ENCODE measurements at regions not wholly inside any gene's neighbourhood (a gene's known extent, or its start where the extent isn't known, plus 50 kb on each side); places are given as distances from the start of the nearest gene placed in this dataset.
"Not testable (repeated sequence)": the region's sequence is repeated elsewhere in the genome, so short reads cannot be mapped to it uniquely, and the experiment has no call there.

DNA sequence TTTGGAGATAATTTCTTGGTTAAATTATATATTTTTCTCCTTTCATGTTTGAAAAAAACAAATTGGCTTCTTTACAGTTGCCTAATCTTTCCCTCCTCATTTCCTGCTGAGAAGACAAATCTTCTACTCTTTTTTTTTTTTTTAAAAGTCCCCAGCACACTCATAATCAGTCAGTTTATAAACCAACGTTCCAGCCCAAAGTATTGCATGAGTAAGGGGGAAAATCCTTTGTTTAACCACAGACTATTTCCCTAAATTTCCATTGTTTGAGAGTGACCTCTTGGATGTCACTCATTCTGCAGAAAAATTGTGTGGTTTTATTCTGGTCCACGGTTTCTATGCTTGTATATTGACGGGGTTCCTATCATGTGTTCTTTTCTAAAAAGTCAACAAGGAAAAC, 55.1 kb upstream of the TLR4 start:
- DNase-seq = peak; percentile 61 to 92 (median 82)

DNA sequence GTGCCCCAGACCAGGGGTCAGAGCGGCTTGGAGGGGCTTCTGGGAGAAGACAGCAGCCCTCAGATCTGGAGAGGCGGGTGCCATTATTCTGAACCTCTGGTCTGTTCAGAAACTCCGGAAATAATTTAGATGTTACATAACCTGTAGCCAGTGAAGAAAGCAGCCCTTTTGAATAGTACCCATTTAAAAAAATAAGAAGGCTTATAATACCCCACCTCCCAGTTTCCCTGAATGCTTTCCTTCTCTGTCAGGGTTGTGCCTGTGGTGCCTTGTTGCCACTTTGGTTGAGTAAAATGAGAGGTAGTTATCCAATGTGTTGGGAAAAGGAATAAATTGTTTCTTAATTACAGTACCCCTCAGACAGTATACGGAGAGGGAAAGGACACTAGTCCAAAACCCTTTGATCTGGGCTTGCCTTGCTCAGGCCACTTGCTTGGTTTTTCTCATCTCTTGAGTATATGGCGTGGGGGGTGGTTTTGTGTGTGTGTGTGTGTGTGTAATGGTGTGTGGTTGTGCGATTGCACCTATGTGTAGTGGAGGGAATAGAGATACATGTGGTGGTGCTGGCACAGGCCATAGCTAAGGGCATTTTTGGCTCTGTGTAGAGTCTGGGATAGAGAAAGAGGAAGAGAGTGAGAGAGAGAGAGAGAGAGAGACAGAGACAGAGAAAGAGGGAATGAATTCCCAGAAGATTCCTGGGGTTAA, 59.1 kb upstream of the TLR4 start:
- no peak for DNase-seq

DNA sequence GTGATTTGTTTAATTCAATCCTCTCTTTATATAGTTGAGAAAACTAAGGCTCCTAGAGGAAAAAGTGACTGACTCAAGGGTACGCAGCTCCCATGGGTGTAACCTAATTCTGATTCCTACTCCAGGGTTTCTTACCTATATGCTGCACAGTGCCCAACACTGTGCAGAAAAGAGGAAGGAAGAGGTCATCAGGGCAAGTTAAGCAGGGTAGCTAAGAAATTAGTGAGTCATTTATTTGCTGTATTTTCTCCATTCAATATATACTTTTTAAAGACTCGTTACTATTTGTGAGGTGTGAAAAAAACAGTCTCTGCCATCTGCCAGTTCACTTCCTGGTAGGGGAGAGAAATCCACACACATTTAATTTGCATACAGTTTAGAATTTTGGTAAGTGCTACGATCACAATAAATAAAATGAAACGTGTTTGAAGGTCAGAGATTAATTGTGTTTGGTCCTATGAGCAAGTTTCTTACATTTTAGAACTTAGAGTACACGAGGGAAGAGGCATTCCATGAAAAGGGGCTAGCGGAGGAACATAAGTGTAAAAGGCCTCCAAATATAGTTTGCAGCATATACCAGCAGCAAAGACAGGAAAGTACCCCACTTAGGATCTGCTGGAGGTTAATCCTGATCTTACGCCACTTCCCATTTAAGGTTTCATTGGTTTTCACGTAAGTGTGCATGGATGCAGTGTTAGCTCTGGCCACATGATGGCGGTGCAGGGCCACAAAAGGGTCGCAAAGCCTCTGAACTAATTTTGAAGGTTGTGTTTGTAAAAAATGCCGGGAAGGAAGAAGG, 59.9 kb upstream of the TLR4 start:
- peak; percentile 88 to 93 (median 90) for DNase-seq

DNA sequence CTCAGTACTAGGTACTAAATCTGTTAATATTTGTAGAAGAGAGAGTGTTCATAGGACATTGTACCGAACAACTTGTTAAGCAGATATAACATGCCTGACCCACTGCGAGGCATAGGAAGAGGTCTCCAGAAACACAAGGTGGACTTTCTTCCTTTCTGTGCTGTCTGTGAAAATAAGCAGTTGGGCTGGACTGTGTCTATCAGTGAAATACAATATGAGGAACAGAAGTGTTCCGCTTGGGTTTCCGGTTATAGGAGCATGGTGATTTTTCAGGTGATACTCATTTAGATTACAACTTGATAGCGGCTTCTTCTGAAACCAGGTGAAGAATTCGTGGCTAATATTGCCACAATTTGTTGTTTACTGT, 60.9 kb upstream of the TLR4 start:
- DNase-seq = no peak

DNA sequence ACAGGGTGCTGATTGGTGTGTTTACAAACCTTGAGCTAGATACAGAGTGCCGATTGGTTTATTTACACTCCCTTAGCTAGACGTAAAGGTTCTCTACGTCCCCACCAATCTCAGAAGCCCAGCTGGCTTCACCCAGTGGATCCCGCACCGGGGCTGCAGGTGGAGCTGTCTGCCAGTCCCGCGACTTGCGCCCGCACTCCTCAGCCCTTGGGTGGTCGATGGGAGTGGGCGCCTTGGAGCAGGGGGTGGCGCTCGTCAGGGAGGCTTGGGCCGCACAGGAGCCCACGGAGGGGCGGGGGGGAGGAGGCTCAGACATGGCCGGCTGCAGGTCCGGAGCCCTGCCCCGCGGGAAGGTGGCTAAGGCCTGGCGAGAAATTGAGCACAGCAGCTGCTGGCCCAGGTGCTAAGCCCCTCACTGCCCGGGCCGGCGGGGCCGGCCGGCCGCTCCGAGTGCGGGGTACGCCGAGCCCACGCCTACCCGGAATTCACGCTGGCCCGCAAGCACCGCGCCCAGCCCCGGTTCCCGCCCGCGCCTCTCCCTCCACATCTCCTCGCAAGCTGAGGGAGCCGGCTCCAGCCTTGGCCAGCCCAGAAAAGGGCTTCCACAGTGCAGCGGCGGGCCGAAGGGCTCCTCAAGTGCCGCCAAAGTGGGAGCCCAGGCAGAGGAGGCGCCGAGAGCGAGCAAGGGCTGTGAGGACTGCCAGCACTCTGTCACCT, 61.5 kb upstream of the TLR4 start:
- not testable (repeated sequence) for DNase-seq

DNA sequence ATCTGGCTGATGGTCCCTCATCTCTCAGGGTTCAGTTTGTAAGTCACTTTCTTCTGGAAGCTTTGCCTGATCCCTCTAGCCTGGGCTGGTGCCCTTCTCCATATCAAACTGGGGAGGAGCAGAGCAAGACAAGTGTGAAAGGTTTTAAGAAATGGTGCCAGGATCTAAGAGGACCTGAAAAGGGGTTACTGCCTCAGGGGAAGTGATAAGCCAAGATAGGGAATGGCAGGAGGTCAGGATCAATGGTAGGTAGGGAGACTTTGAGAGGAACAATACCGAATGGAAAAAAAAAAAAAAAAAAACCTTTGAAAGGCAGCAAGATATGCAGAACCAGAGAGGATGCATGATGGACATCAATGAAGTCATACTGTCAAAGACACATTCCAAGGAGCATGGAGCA, 67.5 kb upstream of the TLR4 start:
- DNase-seq = no peak

DNA sequence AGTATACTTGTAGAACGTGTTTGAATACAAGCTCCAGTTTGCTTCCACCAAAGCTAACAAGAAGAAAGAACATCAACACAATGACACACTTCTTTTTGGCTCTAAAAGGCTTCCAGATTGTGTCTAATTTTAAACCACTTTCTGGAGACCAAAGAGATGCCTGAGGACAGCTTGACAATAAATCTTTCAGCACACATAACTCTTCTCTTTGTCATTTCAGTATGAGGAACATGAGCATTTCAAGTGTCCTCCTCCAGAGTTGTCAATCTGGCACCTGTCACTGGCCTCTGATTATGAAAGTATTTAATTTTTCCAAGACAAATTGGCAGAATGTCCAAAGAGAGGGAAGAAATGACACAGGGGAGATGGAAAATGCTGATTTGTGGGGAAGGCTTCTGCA, 79.0 kb upstream of the TLR4 start:
- no peak for DNase-seq

DNA sequence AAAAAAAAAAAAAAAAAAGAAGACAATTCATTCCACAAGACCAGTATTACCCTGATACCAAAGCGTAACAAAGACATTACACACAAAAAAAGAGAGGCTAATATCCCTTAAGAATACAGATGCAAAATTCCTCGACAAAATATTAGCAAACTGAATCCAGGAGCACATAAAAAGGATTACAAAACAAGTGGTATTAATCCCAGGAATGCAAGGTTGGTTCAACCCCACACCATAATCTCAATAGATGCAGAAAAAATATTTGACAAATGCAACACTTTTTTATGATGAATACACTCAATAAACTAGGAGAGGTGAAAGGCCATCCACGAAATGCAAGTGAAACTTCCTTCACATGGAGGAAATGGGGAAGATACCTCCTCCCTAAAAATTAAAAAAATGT, 80.1 kb upstream of the TLR4 start:
- no peak for DNase-seq

DNA sequence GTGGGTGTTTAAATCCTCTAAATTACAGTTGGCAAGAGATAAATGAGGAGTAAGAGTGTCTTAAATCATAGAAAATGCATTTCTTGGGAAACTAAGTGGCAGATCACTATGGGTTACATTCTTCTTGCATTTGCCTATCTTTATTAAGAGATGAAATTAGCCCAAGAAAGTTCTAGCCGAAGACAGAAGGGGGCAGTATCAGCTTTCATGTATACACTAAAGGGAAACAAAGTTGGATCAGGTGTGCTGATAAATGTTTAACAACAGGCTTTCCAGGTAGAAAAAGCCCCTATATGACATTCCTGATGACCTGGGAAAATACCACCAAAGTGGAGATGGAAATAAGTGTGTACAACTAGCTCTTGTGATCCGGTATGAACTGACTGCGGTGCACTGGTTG, 81.9 kb upstream of the TLR4 start:
- DNase-seq = peak in 1 of 3 donors; percentile 6

DNA sequence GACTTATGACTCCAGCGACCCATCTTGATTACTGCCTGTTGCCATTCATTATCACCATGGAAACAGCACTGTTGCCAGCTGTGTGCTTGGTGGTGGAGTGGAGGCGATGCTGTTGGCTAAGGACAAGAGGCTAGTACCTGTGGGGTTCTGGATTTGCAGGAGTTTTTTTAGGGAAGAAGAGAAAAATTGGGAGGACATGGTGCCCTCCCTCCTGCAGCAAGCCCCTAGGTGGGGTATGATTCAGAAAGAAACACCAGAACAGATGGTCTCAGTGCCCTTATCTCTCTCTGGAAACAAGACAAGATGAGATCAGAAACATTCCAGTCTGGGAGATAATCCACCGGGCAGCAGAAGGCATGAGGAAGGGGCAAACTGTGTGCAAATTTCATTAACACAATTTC, 87.8 kb upstream of the TLR4 start:
- no peak for DNase-seq

DNA sequence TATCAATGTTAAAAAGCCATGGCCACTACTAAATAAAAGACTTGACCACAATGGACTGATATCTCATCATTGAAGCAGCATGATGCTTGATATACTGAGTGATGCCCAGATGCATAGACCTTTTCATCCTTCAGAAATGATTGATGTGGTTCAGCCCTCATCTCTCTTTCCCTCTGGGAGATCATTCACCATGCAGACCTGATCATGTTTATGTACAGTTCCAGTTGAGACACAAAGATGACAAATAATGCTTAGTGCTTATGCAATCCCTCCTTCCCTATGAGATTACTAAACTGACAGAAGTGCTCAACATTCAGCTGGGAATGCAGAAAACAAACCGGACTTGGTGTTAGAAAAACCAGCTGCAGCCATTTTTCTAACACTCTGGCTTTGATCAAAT, 91.9 kb upstream of the TLR4 start:
- no peak for DNase-seq

DNA sequence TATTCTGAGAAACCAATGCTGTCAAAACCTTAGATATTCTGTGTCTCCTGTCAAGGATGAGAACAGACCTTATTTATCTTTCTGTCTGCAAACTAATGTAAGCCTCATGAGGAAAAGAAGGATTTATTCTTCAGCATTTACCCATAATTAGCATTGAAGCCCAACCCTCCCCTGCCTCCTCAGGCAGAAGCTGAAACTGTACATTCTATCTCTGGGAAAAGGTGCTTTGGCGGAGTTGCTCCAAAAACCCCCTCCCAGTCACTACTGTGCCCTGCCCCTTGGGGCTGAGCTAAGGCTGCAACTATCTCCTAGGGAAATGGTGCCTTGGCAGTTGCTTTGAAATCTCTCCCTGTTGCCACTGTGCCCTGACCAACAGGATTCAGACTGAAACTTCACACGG, 106.2 kb upstream of the TLR4 start:
- DNase-seq = no peak

DNA sequence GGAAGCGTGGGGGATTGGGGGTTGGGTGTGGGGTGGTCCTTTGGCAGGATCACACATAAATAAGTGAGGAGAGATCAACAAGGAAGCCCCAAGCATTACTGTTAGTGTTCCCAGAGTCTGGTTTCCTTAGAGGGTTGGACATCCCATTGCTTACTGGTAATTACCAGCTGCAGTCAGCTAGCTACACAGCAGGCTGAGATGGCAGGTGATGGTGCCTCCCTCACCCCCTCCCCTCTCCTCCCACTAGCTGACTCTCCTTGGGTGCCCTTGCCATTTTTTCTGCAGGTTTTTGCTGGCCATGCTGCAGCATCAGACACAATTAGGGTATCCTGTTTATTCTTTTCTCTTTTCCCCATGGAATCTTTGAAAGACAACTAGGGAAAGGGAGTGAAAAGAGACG, 107.5 kb upstream of the TLR4 start:
- no peak for DNase-seq

DNA sequence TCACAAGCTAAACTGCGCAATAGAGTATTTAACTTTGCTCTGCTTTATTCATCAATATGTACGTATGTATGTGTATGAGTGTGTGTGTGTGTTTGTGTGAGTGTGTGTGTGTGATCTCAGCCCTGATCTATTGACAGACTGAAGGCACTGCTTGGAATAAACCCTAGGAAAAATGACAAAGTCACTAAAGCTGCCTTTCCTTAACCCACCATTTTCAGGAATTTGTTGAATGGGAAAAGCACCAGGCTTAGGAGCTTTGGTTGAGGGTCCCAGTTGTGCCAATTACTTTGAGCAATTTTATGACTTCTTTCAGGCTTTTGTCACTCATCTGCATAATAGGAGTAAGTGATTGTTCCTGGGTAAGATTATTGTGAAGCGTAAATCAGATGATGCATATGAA, 108.6 kb upstream of the TLR4 start:
- no peak for DNase-seq

DNA sequence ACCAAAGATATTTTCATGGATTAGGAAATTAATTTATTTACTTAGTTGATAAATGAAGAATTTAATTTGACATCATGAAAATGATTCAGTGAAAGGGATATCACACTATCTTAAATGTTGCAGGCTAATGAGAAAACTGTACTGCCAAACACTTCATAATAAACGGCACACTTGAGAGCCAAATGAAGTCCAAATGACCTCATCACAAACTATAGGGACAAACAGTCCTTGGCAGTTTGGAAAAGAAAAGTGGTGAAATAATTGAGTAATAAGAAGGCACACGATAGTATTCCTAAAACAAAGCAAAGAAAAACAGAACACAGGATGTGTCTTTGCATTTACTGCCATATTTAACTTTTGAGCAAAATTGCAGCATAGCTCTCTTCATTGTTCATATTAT, 116.9 kb upstream of the TLR4 start:
- no peak for DNase-seq

DNA sequence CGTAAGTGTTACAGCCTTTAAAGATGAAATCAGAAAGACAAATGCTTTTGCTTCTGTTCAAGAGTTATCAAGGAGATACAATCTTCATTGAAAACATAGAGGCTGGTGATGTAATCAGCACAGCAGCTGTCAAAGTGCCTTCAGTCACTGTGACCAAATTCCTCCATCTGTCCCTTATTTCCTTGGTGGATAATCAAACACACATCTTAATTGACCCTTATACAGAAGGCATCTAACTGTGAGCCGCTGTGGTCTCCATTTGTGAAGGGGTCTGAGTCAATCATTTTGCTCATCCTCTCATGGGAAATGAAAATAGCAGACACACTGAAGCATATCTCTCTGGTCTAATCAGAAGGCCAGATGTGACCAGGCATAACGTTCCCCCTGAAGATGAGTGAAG, 130.1 kb upstream of the TLR4 start:
- no peak for DNase-seq

DNA sequence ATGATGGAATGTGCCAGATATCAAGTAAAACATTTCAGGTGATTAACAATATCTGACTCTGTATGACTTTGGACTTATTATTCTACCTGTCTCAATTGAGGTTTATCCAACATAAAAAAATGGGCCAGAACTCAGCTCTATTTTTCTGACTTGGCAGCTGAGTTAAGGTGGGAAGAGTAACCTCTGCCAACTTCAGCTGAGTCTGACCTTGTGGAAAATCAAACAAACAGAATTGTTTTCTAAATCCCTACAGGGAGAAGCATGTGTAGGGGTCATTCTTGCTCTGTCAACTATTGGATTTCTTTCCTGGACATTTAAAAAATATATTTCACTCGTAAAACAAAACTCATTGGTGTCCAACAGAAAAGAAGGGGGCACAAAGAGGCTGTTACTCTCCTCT, 139.4 kb upstream of the TLR4 start:
- no peak for DNase-seq

DNA sequence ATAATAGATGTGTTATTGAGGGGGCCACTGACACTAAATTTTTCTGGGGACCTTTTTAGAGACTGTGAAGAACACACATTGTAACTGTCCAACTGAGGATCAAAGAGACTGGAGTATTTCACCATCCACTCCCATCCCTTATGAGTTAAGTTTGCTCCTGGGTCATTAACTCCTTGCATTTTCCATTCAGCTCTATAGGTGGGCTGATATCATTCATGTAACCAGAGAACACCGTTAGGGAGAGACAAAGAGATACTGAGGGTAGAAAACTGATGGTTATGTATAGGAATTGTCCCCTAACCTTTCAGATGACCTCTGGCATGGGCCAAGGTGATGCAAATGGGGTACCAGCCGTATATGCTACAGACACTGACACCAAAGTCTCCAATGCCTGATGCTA, 142.4 kb upstream of the TLR4 start:
- no peak for DNase-seq

DNA sequence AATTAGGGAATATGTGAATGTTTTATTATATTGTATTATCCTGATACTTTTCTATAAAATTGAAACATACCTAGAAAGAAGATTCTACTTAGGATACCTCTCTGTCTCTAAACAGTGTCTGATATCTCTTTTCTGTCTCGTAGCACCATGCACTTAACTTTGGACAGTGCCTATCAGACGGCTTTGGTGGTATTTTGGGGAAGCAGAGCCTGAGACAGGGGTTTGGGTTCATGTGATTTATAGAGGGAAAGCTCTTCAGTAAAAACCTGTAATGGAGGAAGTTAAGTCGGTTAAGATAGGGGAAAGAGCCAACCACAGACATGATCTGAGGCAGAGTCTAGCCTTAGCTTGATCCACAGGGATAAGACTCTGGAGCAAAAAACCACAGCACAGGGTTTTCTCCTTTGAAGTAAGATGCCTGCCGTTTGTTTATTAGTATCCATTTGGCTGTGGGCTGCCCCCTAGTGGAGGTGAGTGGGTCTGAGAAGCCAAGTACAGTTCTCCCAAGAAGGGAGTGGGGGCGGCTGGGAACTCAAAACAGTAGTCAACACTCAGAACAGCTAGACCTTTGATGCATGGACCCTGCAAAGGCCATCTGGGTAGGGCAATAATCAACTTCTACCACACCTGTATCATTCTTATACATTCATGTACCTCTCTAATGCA, 141.2 kb upstream of the ASTN2 start:
- peak; percentile 47 to 67 (median 50) for DNase-seq

DNA sequence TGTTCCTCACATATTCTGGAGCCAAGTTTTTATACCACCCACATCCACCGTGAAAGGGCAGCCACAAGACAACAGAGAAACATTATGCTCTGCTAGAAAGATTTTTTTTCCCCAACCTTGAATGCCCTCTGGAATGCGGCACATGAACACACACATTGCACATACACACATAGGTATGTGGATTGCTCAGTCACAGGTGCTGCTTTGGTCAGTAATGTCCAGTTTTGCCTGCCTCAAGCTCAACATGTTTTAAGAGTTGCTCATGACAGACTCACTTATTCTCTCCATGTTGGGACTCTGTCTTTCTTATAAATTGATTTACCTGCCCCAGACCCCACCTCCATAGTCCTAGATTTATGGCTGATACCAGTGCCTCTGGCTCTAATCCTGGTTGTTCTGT, 138.0 kb upstream of the ASTN2 start:
- no peak for DNase-seq

DNA sequence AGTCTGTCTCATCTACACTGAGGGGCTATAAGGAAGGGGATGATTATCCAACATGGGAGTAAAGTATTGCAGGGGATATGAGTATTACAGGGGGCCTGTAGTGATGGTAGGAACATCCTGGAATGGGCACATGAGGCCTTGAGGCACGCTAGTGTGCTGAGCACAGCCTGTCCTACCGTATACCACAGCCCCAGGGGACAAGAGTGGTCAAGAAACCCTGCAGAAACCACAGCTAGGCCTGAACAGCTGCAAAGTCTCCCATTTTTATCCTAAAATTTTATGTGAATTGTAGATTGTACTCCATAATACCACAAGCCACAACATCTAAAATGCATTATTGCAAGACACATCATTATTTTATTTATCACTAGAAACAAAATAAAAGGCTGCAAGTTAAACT, 136.3 kb upstream of the ASTN2 start:
- no peak for DNase-seq

DNA sequence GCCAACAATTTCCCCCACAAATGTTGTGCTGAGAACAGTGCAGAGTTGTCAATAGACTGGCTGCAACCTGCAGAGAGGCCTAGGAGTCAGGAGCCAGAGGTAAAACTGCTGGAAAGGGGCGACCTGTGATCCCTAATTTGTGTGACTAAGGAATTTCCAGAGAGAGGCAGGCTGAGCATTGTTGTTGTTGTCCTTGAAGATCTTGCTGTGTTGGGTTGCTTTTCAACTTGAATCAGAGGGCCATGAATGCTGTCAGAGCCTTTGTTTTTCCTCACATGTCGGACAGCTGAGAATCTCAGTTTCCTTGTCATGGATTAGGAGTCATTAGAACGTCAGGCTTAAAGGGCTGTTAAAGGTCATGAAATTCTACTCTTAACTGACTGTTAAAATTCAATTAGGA, 134.6 kb upstream of the ASTN2 start:
- no peak for DNase-seq

DNA sequence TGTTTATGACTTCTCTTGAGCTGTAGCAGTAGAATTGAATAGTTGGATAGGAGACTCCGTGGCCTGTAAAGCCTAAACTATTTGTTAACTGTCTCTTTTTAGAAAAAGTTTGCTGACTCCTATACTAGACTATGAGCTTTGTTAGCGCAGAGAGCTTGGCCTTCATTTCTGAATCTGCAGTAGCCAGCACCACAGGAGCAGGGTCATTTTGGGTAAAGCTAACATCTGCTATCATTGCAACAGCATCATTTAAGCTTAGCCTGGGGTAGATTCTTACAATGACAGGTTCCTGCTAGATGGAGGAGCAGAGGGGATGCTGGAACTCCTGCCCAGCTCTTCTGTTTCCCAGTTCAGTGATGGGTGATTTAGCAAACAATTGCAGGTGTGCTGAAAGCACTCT, 133.7 kb upstream of the ASTN2 start:
- DNase-seq = no peak

DNA sequence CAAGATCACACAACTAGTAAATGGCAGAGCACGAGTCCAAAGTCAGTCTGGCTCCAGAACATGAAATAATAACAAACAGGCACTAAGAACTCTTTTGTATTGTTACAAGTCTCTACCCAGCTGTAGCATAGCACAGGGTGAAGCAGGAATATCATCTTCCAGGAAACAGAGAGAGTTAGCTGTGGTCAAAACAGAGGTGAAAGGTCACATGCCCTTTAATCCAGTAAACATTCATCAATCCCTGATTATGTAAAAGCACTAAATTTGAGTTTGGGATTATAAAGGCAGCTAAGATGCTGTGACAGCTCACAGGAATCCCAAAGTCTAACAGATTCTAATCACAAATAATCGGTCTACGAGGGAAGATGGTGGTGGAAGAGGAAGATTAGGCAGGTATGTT, 133.0 kb upstream of the ASTN2 start:
- DNase-seq = no peak
